ENCODE measurements at regions not wholly inside any gene's neighbourhood (a gene's known extent, or its start where the extent isn't known, plus 50 kb on each side); places are given as distances from the start of the nearest gene placed in this dataset.

- TF ChIP-seq CTCF (conservative IDR thresholded peaks at IDR 0.05 in 1 of 2, IDR thresholded peaks at IDR 0.05 in 1 of 2; ENCODE audit: extremely low read depth in 1 of 2, insufficient read depth in 1 of 2, low read depth in 1 of 2, low read length in 2 of 2) (no peak), EZH2 (IDR thresholded peaks at IDR 0.05; ENCODE audit: borderline replicate concordance, low read length) (no peak)
Measured at GRCh38 chr6:111952821-111953540, 79.7 kb upstream of the FYN start.
